HuH-7.5 (cell line): ENCODE measurements at regions not wholly inside any gene's neighbourhood (a gene's known extent, or its start where the extent isn't known, plus 50 kb on each side); places are given as distances from the start of the nearest gene placed in this dataset.

Source experiments
- DNase-seq: peaks from one replicate; pipeline ENCODE4 v3.0.0; 2011; ENCODE audit warnings: low spot score

DNA sequence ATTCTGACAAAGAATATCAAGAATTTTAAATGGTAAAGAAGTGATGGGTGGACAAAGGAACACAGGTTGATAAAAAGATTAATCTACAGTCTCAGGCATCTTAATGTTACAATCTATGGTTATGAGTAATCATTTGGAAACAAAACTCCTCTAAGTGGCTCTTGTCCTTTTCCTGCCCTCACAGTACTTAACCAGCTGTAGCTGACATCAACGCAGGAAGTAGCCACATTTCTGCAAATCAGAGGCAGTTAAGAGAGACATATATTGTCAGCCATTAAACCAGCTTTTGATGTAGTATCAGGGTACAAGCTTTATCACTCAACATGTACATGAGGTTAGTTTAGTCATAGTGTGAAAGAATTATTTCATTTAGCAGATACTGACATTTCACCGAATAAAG, 244.6 kb downstream of the NR4A2 start:
- no peak for DNase-seq

DNA sequence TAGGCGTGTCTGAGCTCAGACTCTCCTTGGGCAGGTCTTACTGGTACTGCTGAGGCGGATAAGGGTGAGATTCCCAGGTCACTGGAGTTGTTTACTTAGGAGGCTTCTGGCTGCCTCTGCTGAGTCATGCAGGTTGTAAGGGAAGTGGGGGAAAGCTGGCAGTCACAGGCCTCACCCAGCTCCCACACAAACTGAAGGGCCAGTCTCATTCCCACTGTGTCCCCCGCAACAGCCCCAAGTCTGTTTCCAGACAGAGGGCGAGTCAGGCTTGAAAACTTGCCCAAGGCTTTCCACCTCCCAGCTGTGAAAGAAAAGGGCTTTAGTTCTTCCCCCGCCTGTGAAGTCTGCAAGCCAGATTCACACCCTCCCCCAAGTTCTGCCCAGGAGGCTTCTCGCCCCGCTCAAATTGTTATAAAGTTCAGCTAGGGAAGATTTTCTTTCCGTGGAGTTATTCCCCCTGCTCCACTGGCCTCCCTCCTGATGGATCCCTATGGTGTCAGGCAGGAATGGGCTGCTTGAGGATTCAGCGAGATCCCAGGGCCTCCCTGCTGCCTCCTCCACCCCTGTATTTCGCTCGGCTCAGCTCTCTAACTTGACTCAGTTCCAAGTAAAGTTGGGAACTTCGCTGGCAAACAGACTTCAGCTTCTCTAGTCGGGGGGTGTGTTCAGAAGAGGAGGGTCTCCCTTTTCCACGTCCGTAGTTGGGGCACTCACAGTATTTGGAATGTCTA, 248.6 kb downstream of the NR4A2 start:
- no peak for DNase-seq

DNA sequence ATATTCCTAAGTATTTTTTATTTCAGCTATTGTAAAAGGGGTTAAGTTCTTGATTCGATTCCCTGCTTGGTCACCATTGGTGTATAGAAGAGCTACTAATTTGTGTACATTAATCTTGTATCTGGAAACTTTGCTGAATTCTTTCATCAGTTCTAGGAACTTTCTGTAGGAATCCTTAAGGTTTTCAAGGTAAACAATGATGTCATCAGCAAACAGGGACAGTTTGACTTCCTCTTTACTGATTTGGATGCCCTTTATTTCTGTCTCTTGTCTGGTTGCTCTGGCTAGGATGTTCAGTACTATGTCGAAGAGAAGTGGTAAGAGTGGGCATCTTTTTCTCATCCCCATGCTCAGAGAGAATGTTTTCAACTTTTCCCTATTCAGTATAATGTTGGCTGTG, 252.7 kb downstream of the NR4A2 start:
- DNase-seq: no peak

DNA sequence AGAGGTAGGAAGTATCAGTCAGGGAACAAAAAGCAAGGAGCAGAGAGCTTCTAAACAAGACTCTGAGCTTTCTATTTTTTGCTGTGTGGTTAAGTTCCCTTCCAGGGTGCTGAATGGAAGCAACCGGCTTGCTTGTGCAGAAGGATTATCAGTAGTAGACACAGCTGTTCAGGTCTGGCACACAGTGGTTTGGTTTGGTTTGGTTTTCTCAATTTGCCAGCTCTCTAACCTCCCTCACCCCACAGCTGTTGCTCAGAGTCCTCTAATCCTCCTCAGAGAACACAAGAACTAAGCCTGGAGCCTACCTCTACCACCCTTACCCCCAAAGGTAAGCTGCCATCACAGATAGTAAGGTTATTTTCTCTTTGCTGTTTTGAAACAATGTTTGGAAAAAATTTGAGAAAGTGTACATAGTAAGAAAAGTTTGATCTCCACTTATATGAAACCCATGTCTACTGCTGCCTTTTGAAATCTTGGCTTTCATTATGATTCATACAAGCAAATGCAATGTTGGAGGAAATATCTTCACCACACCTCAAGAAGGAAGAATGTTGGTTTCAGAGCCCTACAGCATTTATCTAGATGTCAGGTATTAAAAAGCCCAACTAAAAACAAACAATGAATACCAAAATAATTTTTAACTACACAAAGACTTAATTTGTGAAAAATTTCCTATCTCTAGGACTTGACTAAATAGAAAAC, 255.3 kb downstream of the NR4A2 start:
- DNase-seq: no peak

DNA sequence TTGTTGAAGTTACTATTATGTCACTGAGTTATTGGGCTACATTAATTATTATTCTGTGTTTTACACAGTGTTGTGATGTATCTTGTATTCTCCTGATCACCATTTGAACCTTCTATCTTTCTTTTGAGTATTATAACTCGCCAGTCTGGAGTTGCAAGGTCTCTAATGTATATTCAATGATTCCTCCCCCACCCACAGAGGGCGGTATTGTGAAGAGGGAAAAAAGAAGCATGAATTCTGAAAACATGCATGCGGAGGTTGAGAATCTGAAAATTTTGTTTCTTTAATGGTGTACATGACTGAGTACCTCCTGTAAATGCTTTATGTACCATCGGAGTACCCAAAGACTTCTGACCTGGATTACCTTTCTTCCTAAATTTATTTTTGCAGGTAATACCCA, 266.6 kb downstream of the NR4A2 start:
- no peak for DNase-seq

DNA sequence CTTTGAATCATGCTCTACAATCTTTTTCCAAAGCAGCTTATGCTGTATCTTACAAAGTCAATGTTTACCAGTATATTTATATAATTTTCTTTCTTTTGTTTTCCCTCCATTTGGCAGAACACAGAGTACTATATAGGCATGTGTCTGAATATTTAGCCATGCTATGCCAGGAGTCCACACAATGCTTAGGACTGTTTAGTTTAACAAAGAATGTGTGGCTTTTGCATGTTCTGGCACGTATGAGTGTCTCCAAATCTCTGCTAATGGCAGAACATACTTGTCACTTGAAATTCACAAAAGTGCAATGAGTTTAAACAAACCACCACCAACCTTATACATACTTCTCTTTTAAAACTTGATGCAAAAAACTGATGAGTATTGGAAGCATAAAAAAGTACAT, 268.0 kb downstream of the NR4A2 start:
- DNase-seq: no peak

DNA sequence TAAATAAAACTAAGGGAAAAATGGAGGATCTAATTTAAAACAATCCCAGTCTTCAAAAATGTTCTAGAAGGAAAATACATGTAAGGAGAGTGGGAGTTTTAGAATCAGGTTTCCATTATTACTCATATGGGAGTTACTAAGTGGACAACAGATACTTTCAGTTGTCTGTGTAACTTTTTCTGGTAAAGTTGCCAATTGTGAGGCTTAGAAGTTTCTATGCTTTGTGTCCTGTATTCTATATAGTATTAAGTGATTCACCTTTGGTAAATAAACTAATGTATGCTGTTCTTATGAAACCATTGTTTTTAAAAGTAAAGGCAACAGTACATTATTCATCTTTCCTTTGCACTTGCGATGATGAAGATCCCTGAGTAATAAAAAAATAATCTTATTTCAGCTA, 274.9 kb downstream of the NR4A2 start:
- DNase-seq: no peak

DNA sequence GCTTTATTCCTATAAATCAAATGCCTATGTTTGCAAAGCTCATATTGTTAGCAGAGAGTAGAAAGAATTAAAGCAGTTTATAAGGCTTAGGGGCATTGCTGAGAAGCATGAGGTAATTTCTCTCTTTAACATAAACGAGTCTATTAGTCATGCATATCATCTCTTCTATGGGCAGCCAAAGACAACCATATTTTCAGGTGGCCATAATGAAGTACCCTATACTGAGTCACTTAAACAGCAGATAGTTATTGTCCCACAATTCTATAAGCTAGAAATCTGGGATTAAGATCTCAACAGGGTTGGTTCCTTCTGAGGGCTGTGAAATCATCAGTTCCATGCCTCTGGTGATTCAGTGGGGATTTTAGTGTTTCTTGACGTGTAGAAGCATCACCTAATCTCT, 277.5 kb downstream of the NR4A2 start:
- DNase-seq: no peak

DNA sequence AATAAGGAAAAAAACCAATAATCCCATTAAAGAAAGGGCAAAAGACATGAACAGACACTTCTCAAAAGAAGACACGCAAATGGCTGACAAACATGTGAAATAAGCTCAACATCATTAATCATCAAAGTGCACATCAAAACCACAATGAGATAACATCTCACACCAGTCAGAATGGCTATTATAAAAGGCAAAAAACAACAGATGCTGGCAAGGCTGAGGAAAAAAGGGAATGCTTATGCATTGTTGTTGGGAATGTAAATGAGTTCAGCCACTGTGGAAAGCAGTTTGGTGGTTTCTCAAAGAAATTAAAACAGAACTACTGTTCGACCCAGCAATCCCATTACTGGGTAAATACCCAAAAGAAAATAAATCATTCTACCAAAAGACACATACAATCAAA, 285.6 kb downstream of the NR4A2 start:
- DNase-seq: no peak

DNA sequence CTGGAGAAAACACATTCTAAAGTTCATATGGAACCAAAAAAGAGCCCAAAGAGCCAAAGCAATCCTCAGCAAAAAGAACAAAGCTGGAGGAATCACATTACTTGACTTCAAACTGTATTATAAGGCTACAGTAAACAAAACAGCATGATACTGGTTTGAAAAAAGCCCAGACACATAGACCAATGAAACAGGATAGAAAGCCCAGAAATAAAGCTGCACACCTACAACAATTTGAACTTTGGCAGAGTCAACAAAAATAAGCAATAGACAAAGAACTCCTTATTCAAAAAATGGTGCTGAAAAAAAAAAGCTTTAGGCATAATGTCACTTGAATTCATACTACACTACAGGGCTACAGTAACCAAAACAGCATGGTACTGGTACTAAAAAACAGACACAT, 289.6 kb downstream of the NR4A2 start:
- no peak for DNase-seq

DNA sequence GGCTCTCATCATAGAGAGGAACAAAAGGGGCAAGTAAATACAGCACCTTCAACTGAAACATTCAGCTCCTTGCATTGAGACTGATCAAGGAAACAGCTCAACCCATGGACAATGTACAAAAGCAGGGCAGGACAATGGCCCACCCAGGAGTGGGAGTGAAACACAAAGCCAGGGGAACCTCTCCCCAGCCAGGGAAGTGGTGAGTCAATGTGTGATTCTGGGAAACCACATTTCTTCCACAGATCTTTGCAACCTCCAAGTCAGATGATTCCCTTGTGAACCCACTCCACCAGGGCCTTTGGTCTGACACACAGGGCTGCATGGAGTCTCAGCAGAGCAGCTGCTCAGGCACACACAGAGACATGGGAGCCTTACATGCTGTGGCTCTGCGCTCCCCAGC, 294.5 kb downstream of the NR4A2 start:
- no peak for DNase-seq

DNA sequence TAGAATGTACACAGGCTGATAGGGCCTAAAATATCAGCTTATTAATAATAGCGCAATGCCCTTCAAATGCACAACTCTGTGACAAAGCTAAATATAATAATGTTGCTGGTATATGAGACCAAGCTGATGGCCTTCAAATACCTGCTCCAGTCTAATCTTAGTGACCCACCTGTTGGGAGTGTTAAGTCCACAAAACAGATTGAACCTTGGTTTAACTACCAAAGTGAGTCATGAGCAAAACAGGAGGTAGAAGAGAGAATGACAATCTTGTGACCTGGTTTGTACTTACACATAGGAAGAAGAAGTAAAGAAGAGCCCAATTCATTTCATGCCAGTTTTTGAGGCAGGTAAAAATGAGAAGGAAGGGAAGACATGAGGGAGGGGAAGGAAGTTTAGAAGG, 295.0 kb downstream of the NR4A2 start:
- DNase-seq: peak; percentile 16

DNA sequence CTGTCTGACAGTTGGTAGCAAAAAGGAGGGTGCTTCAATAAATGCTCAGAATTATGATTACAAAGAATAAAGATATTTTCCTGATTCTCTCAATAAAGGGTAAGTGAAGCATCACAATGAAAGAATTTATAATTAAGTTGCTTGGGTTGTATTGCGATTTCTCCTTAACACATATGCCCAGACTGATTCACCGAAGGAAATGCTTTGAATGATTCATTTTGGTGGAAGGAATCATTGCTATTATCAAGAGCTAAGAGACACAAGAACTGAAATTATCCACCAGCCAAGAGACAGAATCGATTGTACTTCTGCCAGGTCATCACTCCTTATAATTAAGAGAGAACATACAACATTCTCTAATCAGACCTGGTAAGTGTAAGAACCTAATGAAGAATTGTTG, 301.4 kb downstream of the NR4A2 start:
- no peak for DNase-seq

DNA sequence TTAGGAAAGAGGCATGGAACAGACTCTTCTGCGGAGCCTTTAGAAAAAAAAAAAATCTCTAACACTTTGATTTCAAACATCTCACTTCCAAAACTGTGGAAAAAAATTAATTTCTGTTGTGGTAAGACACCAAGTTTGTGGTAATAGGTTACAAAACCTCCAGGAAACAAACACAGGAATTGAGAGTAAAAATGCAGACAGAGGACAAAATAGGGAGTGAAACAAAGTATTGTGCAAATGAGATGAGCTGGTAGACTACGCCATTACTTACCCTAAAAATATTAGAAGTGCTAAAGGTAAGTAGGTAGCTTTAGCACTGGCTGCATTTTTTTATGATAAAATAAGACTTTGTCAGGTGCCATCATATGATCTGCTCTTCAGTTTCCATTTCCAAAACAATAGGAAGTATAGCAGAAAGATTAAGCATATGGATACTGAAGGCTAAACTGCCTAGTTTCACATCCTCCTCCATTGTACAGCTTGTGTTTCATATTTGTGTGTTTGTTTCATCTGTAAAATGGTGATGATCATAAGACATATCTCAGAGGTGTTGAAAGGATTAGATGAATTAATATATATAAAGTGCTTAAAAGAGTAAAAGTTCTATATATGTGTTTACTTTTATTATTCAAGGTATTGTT, 309.2 kb downstream of the NR4A2 start:
- no peak for DNase-seq

DNA sequence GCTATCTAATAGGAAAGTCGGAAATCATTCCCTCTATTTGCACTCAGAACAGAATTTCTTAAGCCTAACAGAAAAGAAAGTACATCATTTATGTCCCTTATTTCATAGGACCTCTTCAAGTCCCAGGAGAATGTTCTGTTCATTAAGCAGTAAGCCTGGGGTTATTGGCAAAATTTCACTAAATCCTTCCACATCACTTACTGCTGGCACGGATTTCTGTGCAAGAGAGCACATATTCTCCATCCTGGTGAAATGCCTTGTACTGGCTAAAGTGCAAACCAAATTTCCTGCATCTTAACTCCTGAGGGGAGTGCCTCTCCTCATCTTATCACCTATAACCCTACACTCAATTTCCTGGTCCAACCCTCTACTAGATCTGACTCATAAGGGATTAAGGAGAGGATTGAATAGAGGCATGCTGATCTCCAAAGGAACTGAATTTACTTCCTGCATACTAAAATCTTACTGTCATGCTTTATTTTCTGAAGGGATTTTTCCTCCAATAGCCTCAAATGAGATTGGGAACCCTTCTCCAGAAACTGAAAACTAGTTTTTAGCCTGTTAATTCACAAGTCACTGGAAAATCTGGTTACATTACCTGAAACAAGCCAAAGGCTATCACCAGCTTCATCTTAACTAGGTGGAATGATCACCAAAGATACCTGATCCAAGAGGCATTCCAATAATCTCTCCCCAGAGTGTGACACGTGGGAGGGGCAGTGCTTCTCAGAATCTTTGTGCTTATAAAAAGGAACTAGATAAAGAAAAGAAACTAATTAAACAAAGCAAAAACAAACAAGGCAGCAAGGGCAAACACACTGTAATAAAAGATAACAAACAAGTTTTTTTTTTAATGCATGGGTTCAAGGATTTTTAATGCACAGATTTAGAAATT, 311.1 kb downstream of the NR4A2 start:
- no peak for DNase-seq

DNA sequence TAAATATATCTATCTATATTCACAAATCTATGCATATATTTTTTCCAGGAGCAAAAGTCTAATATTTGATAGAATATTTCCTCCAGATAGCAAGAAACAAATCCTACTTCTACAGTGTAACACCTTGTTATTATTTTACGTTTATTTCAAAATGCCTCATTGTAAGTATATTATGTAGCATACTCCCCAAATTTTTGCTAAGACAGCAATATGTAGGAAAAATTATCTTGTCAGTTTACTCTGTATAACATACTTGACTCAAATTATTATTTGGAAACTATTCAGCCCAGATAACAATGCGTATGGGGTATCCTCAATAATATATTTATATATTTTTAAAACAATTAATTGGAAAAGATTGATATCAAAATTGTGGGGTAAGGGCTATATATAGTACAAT, 313.2 kb downstream of the NR4A2 start:
- no peak for DNase-seq

DNA sequence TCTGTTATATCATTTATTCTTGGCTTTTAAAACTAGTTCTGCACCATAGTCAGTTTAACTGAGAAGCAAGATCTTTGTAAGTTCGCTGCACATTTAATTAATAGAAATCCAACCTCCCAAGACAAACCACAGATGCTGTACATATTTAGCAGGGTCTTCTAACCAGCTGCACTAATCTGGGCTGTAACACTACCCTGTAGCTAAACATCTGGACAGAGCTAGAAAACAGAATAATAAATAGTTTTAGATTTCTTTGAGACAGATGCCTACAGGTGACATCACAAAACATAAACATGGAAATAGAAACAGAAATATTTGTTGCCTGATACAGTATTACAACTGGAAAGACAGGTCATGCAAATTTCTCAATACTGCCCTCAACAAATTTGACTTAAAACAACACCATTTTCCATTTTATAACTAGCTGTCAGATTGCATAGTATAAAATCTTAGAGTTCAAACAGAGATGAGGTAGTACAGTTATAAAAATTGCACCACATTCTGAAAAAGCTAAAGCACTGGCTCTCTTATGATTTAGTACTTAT, 315.1 kb downstream of the NR4A2 start:
- no peak for DNase-seq

DNA sequence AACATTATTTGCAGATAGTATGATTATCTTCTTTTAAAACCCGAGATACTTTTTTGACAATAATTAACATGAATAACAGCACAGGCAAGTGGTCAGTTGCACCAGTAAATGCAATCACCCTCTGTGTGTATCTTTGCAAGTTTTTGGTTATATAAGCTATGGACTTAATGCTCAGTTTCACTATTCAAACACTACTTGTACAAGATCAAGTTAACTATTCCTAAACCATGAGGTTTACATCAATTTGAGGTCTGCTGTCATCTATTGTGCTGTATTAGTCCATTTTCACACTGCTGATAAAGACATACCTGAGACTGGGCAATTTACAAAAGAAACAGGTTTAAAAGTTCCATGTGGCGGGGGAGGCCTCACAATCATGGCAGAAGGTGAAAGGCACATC, 323.2 kb downstream of the NR4A2 start:
- no peak for DNase-seq

DNA sequence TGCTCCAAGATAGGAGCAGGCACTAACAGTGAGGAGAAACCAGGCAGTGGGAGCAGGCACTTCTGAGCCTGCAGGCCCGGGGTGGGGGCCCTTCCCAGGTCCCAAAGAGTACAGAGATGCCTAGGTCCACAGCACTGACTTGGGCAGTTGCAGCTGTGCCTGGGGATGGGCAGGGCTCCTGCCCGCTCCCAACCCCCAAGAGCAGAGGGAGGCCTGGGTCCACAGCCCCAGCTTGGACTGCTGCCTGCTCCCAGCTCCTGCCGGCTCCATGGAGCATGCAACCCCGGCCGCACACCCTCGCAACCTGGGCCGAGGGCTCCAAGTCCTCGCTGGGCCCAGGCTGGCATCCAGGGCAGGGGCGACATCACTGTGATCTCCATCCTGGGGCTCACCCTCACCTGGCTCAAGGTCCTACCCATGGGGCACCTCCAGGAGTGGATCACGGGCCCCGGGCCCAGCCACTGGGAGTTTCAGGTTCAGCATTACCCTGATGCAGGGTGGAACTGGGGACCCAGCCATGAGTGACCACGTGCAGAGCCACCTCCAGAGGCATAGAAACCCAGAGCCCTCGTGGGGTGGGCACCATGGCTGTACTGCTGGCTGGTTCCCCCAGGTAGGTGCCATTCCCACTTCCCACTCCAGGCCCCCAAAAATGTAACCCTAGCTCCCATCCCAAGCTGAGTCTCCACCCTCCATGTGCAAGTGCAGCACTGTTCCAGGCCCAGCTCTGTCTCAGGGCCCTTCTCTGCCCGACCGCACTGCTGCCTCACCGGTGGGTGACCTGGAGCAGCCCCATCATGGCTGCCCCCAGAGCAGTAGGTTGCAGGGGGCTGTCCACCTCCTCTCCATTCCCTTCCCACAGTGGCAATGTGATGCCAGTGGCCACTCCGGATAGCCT, 325.6 kb downstream of the NR4A2 start:
- DNase-seq: no peak

DNA sequence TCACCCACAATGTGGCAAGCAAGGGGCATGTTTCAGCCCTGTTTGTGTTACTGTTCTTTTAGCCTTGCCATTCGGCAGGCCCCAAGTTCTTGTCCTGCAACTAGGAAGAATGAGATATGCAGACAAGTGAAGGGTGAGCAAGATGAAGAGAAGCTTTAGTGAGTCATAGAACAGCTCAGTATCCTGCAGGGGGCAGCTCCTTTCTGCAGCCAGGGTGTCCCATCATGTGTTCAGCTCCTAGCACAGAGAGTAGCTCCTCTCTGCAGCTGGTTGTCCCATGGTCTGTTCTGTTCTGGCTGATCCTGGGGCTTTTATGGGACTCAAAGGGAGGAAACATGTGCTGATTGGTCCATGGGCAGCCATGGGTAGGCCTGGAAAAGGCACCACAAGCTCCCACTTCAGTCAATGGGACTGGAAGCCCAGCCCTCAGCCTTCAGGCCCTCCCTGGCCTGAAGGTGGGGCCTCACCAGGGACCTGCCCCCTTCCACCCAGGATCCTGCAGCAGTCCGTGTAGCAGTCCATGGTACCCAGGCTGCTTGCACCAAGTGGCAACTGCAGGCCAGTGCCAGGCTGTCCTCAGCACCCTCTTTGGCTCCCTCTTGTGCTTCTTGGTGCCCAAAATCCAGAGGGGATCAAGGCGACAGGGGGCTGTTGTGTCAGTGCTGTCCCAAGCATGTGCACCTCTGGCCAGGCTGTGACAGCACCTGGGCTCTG, 326.4 kb downstream of the NR4A2 start:
- no peak for DNase-seq

DNA sequence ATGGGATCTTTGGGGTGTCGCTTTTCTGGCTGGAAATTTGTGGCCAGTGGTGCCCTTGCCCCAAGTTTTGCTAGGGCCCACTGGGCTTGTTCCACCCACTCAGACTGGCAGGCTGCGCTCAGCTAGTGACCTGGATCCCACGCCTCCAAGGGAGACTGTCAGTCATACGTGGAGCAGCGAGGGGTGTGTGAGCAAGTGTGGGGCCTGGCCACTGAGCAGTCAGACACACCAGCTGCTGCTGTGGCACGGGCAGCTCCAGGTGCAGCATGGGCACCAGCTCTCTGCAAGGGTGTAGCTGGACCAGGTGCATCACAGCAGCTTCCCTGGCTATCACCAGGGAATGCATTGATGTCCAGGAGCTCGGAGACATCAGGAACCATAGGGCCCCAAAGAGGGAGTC, 327.0 kb downstream of the NR4A2 start:
- no peak for DNase-seq
